8988T (cell line): ENCODE measurements at regions not wholly inside any gene's neighbourhood (a gene's known extent, or its start where the extent isn't known, plus 50 kb on each side); places are given as distances from the start of the nearest gene placed in this dataset.

Source experiments
- DNase-seq: peaks from one replicate; pipeline ENCODE4 v3.0.0; 2011

GRCh38 chr2:15049096-15049993, 416.8 kb downstream of the LRATD1 start:
- no peak for DNase-seq

- DNase-seq, result no peak
Measured at GRCh38 chr2:15050483-15050882, 418.0 kb downstream of the LRATD1 start.

GRCh38 chr2:15053542-15053941, 421.0 kb downstream of the LRATD1 start:
- no peak for DNase-seq

- no peak for DNase-seq
Measured at GRCh38 chr2:15058015-15058720, 425.7 kb downstream of the LRATD1 start.

GRCh38 chr2:15058721-15059157, 426.2 kb downstream of the LRATD1 start:
- DNase-seq, result no peak

- DNase-seq, result no peak
Measured at GRCh38 chr2:15059870-15060512, 427.5 kb downstream of the LRATD1 start.

GRCh38 chr2:15061268-15061667, 428.8 kb downstream of the LRATD1 start:
- DNase-seq, result no peak

GRCh38 chr2:15066138-15066537, 433.6 kb downstream of the LRATD1 start:
- DNase-seq, result no peak

- no peak for DNase-seq
Measured at GRCh38 chr2:15069149-15069548, 436.6 kb downstream of the LRATD1 start.

GRCh38 chr2:15072836-15073235, 440.3 kb downstream of the LRATD1 start:
- DNase-seq, result no peak

- DNase-seq, result no peak
Measured at GRCh38 chr2:15073664-15074063, 441.1 kb downstream of the LRATD1 start.

GRCh38 chr2:15074319-15074718, 441.8 kb downstream of the LRATD1 start:
- no peak for DNase-seq

- no peak for DNase-seq
Measured at GRCh38 chr2:15074751-15075700, 442.5 kb downstream of the LRATD1 start.

- DNase-seq, result no peak
Measured at GRCh38 chr2:15076668-15077067, 444.2 kb downstream of the LRATD1 start.

- no peak for DNase-seq
Measured at GRCh38 chr2:15081356-15081755, 448.8 kb downstream of the LRATD1 start.

- DNase-seq, result no peak
Measured at GRCh38 chr2:15082105-15083058, 449.9 kb downstream of the LRATD1 start.

- DNase-seq, result no peak
Measured at GRCh38 chr2:15084826-15085489, 452.4 kb downstream of the LRATD1 start.

- no peak for DNase-seq
Measured at GRCh38 chr2:15092181-15092580, 459.7 kb downstream of the LRATD1 start.

GRCh38 chr2:15092691-15093090, 460.2 kb downstream of the LRATD1 start:
- DNase-seq, result no peak

GRCh38 chr2:15094161-15094560, 461.6 kb downstream of the LRATD1 start:
- no peak for DNase-seq

- DNase-seq, result no peak
Measured at GRCh38 chr2:15096873-15097272, 464.3 kb downstream of the NBAS start.
